IMR-90 (cell line): ENCODE measurements at regions not wholly inside any gene's neighbourhood (a gene's known extent, or its start where the extent isn't known, plus 50 kb on each side); places are given as distances from the start of the nearest gene placed in this dataset.
A peak's percentile ranks its signal among the peaks of the same experiment; 100 is the strongest.

Experiments used
- ATAC-seq: fragments of 200-7000 bp; cut with Tn5 transposase; 2 replicates; pipeline ENCODE4 v1.9.1; 2020; ENCODE audit warnings: low read depth, mild to moderate bottlenecking, moderate library complexity
- BruUV-seq: library from RNA; stranded (reverse); fragments of 400-500 nt; replicated peaks from 2 replicates; lab custom pipeline; 2021; lab: Mats Ljungman, UMichigan
- CTCF ChIA-PET: fragments of 300-600 bp; formaldehyde crosslinking; extraction: SDS; loops from one replicate; lab custom pipeline; 2021; ENCODE audit warnings: antibody characterized with exemption; lab: Yijun Ruan, JAX
- POLR2A ChIA-PET: fragments of 300-600 bp; sonication (Branson Sonifier 250); formaldehyde crosslinking; loops from one replicate; lab custom pipeline; 2022; ENCODE audit warnings: antibody characterized with exemption; ENCODE audit not compliant: unreplicated experiment; lab: Charles Lee
- DNase-seq: peaks from one replicate; pipeline ENCODE4 v3.0.0; 2013
- H2AFZ ChIP-seq: replicated peaks from 2 replicates; pipeline ENCODE3; 2013; ENCODE audit warnings: low read length, mild to moderate bottlenecking; ENCODE audit not compliant: poor library complexity
- H2AK5ac ChIP-seq: 2 replicates; pipeline ENCODE4 v1.6.1; 2013; ENCODE audit warnings: low read depth, low read length, inconsistent platforms
- H2AK9ac ChIP-seq: replicated peaks from 2 replicates; pipeline ENCODE3; 2013; ENCODE audit warnings: mild to moderate bottlenecking, low read depth, low read length, moderate library complexity; ENCODE audit not compliant: poor library complexity
- H2BK120ac ChIP-seq: 2 replicates; pipeline ENCODE4 v1.6.1; 2013; ENCODE audit warnings: low read depth, low read length, inconsistent platforms
- H2BK15ac ChIP-seq: 3 replicates; pipeline ENCODE4 v1.6.1; 2013; ENCODE audit warnings: low read depth, low read length, inconsistent platforms
- H2BK20ac ChIP-seq: 2 replicates; pipeline ENCODE4 v1.6.1; 2013; ENCODE audit warnings: low read depth, mild to moderate bottlenecking, inconsistent platforms, low read length, moderate library complexity
- H2BK5ac ChIP-seq: 2 replicates; pipeline ENCODE4 v1.6.1; 2013; ENCODE audit warnings: mild to moderate bottlenecking, low read depth, low read length, inconsistent platforms; ENCODE audit not compliant: poor library complexity, severe bottlenecking
- H3K14ac ChIP-seq: replicated peaks from 2 replicates; pipeline ENCODE4 v1.6.1; 2013; ENCODE audit warnings: low read depth, low read length, inconsistent platforms
- H3K18ac ChIP-seq: 2 replicates; pipeline ENCODE4 v1.6.1; 2013; ENCODE audit warnings: low read depth, low read length, control low read depth
- H3K23ac ChIP-seq: 2 replicates; pipeline ENCODE4 v1.6.1; 2013; ENCODE audit warnings: low read depth, low read length, inconsistent platforms
- H3K27ac ChIP-seq: 2 replicates; pipeline ENCODE4 v1.5.1; 2013; ENCODE audit warnings: mild to moderate bottlenecking, control low read depth, low read length; ENCODE audit not compliant: insufficient read depth
- H3K27me3 ChIP-seq: 2 replicates; pipeline ENCODE4 v1.6.1; 2013; ENCODE audit warnings: low read length; ENCODE audit not compliant: control insufficient read depth, insufficient read depth
- H3K36me3 ChIP-seq: 2 replicates; pipeline ENCODE4 v1.6.1; 2013; ENCODE audit warnings: low read length, mixed read lengths; ENCODE audit not compliant: control insufficient read depth, insufficient read depth
- H3K4ac ChIP-seq: 2 replicates; pipeline ENCODE4 v1.6.1; 2013; ENCODE audit warnings: low read depth, low read length, inconsistent platforms
- H3K4me1 ChIP-seq: 2 replicates; pipeline ENCODE4 v1.6.1; 2013; ENCODE audit warnings: low read length, mixed read lengths; ENCODE audit not compliant: control insufficient read depth, insufficient read depth
- H3K4me2 ChIP-seq: 2 replicates; pipeline ENCODE4 v1.6.1; 2013; ENCODE audit warnings: low read depth, mild to moderate bottlenecking, control low read depth, low read length, moderate library complexity
- H3K4me3 ChIP-seq: 2 replicates; pipeline ENCODE4 v1.5.1; 2013; ENCODE audit warnings: low read depth, mild to moderate bottlenecking, control low read depth, low read length, moderate library complexity; ENCODE audit not compliant: insufficient read depth
- H3K56ac ChIP-seq: 2 replicates; pipeline ENCODE4 v1.6.1; 2013; ENCODE audit warnings: low read length, inconsistent platforms; ENCODE audit not compliant: insufficient read depth; ENCODE audit errors: extremely low read depth
- H3K79me1 ChIP-seq, 2 experiments: 2 replicates each; pipeline ENCODE4 v1.6.1; 2013; ENCODE audit warnings: low read length in 2 of 2, inconsistent platforms in 1 of 2, low read depth in 1 of 2
- H3K9ac ChIP-seq: 2 replicates; pipeline ENCODE4 v1.6.1; 2013; ENCODE audit warnings: low read depth, low read length, control low read depth
- H3K9me1 ChIP-seq: 2 replicates; pipeline ENCODE4 v1.6.1; 2013; ENCODE audit warnings: low read length, inconsistent platforms; ENCODE audit not compliant: insufficient read depth
- H3K9me3 ChIP-seq: 2 replicates; pipeline ENCODE4 v1.6.1; 2013; ENCODE audit warnings: low read length; ENCODE audit not compliant: control insufficient read depth, insufficient read depth
- H4K20me1 ChIP-seq: 2 replicates; pipeline ENCODE4 v1.6.1; 2013; ENCODE audit warnings: low read length, inconsistent platforms; ENCODE audit not compliant: insufficient read depth
- H4K5ac ChIP-seq: 2 replicates; pipeline ENCODE4 v1.6.1; 2013; ENCODE audit warnings: mild to moderate bottlenecking, low read depth, low read length, control low read depth
- H4K8ac ChIP-seq, 2 experiments: 2 replicates each; pipeline ENCODE4 v1.6.1; 2013; ENCODE audit warnings: low read depth in 2 of 2, low read length in 2 of 2, control low read depth in 1 of 2, inconsistent platforms in 1 of 2
- H4K91ac ChIP-seq: 2 replicates; pipeline ENCODE4 v1.6.1; 2013; ENCODE audit warnings: low read depth, low read length, inconsistent platforms; ENCODE audit not compliant: insufficient read depth
- MAFK ChIP-seq: IDR thresholded peaks from 2 replicates; pipeline ENCODE4 v1.6.1; 2012; ENCODE audit warnings: low read depth, low read length, improper control_type of control experiment
- RFX5 ChIP-seq: IDR thresholded peaks from 2 replicates; pipeline ENCODE4 v1.8.0; 2012; ENCODE audit warnings: low read depth, mild to moderate bottlenecking, low read length, moderate library complexity
- SMC3 ChIP-seq: fragments of 150-350 bp; IDR thresholded peaks from 2 replicates; pipeline ENCODE4 v1.6.1; 2016; ENCODE audit warnings: low read depth, mild to moderate bottlenecking, antibody characterized with exemption, low read length, moderate library complexity
- dilution Hi-C: fragments of 300-500 bp; cut with HindIII; formaldehyde crosslinking; loops from one replicate; pipeline ENCODE4 v1.14.3; 2018; ENCODE audit warnings: low sequenced_read_pairs; ENCODE audit not compliant: unreplicated experiment
- in situ Hi-C: fragments of 300-500 bp; cut with MboI; formaldehyde crosslinking; loops from 3 replicates; pipeline ENCODE4 v1.14.3; 2019; ENCODE audit warnings: low sequenced_read_pairs, inconsistent platforms, mixed read lengths
- intact Hi-C: fragments of 100-400 bp; cut with micrococcal nuclease; formaldehyde crosslinking; loops from 2 replicates; pipeline ENCODE4 v1.10.0; 2022
- TF ChIP-seq, protein P1 (sequence below): conservative IDR thresholded peaks from 2 replicates; pipeline ENCODE4 v1.5.1; 2012; ENCODE audit warnings: mild to moderate bottlenecking, low read depth, low read length, improper control_type of control experiment
- TF ChIP-seq, protein P2 (sequence below): fragments of 150-350 bp; IDR thresholded peaks from 2 replicates; pipeline ENCODE4 v1.6.1; 2017; ENCODE audit warnings: mild to moderate bottlenecking, antibody characterized with exemption, low read length, low read depth

DNA sequence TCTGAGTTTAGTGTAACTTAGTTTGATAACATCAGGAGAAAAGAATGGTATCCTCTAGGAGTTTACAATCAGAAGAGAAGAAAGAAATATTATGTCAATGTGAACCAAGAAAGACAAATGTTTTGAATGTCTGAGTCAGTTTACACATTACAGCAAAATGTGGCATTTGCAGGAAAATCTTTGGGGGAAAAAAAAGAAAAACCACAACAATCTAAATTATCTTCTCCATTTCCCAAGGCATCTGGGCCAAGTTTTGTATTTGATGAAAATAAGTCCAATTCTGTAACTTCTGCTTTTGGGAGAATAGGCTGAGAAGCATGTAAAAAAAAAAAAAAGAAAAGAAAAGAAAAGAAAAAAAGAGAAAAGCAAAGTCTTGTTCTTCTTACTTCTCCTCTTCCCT, 58.8 kb upstream of the FLRT2 start:
- Histone ChIP-seq H3K9me3 (no peaks in the 10 kb centered on the region), H2BK5ac (no peak overlapping the region), H2BK20ac (no peak overlapping the region), H4K20me1 (no peaks in the 10 kb centered on the region), H2AK5ac (no peak overlapping the region), H3K14ac (no peak overlapping the region), H3K56ac (no peak overlapping the region), H3K4me1 (peaks cover 2% of the 10 kb centered on the region; the same call in 1 of the 2 replicates), H3K27ac (no peak overlapping the region), H2AFZ (no peak overlapping the region), H3K4ac (no peak overlapping the region), H3K4me2 (no peak overlapping the region), H2BK15ac (no peak overlapping the region), H3K9me1 (0 out of 2 replicates have a peak, but pooled peaks cover 2% of the 10 kb centered on the region), H3K18ac (no peak overlapping the region), H3K23ac (no peak overlapping the region), H3K27me3 (no peaks in the 10 kb centered on the region), H3K4me3 (no peak overlapping the region), H4K5ac (no peak overlapping the region), H2BK120ac (no peak overlapping the region), H3K79me1 (no peaks in the 10 kb centered on the region), H4K91ac (no peak overlapping the region), H2AK9ac (no peak overlapping the region), H3K36me3 (no peaks in the 10 kb centered on the region), H3K9ac (no peak overlapping the region), H4K8ac (no peak overlapping the region)
- DNase-seq (peak; percentile 57), ATAC-seq (no peak)
- BruUV-seq: no TSS peak
- in situ Hi-C loops: no loop called here
- no peak for TF ChIP-seq SMC3
- TF ChIP-seq, protein P1, sequence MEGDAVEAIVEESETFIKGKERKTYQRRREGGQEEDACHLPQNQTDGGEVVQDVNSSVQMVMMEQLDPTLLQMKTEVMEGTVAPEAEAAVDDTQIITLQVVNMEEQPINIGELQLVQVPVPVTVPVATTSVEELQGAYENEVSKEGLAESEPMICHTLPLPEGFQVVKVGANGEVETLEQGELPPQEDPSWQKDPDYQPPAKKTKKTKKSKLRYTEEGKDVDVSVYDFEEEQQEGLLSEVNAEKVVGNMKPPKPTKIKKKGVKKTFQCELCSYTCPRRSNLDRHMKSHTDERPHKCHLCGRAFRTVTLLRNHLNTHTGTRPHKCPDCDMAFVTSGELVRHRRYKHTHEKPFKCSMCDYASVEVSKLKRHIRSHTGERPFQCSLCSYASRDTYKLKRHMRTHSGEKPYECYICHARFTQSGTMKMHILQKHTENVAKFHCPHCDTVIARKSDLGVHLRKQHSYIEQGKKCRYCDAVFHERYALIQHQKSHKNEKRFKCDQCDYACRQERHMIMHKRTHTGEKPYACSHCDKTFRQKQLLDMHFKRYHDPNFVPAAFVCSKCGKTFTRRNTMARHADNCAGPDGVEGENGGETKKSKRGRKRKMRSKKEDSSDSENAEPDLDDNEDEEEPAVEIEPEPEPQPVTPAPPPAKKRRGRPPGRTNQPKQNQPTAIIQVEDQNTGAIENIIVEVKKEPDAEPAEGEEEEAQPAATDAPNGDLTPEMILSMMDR: no peak
- TF ChIP-seq RFX5: no peak
- TF ChIP-seq, protein P2, sequence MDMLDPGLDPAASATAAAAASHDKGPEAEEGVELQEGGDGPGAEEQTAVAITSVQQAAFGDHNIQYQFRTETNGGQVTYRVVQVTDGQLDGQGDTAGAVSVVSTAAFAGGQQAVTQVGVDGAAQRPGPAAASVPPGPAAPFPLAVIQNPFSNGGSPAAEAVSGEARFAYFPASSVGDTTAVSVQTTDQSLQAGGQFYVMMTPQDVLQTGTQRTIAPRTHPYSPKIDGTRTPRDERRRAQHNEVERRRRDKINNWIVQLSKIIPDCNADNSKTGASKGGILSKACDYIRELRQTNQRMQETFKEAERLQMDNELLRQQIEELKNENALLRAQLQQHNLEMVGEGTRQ: no peak
- no peak for TF ChIP-seq MAFK
- POLR2A ChIA-PET: no interaction called here
- CTCF ChIA-PET: interaction anchor here (1.0 kb wide), 1 partner anchor 10 kb away, joined by 3 read pairs; no protein-coding TSS in a partner anchor
- dilution Hi-C loops: no loop called here
- intact Hi-C loops: no loop called here
